Ishikawa (cell line): ENCODE measurements at regions not wholly inside any gene's neighbourhood (a gene's known extent, or its start where the extent isn't known, plus 50 kb on each side); places are given as distances from the start of the nearest gene placed in this dataset.

Experiments
- CEBPB ChIP-seq: IDR thresholded peaks from 2 replicates; pipeline ENCODE4 v1.6.1; 2012
- CREB1 ChIP-seq: IDR thresholded peaks from 2 replicates; pipeline ENCODE4 v1.6.1; 2012; ENCODE audit warnings: low read depth
- EP300 ChIP-seq: IDR thresholded peaks from 2 replicates; pipeline ENCODE4 v1.6.1; 2012; ENCODE audit warnings: borderline replicate concordance
- FOXM1 ChIP-seq: IDR thresholded peaks from 2 replicates; pipeline ENCODE4 v1.6.1; 2012; ENCODE audit warnings: low read depth, borderline replicate concordance
- MAX ChIP-seq: IDR thresholded peaks from 2 replicates; pipeline ENCODE4 v1.6.1; 2012
- NFIC ChIP-seq: IDR thresholded peaks from 2 replicates; pipeline ENCODE4 v1.6.1; 2012
- RAD21 ChIP-seq: IDR thresholded peaks from 2 replicates; pipeline ENCODE4 v1.6.1; 2012; ENCODE audit warnings: low read depth
- REST ChIP-seq: IDR thresholded peaks from 2 replicates; pipeline ENCODE4 v1.6.1; 2012; ENCODE audit warnings: low read depth, mild to moderate bottlenecking
- TAF1 ChIP-seq: IDR thresholded peaks from 2 replicates; pipeline ENCODE4 v1.6.1; 2012; ENCODE audit warnings: low read depth, mild to moderate bottlenecking
- TCF12 ChIP-seq: IDR thresholded peaks from 2 replicates; pipeline ENCODE4 v1.6.1; 2012; ENCODE audit warnings: low read depth
- TEAD4 ChIP-seq: IDR thresholded peaks from 2 replicates; pipeline ENCODE4 v1.6.1; 2012
- USF1 ChIP-seq: IDR thresholded peaks from 2 replicates; pipeline ENCODE4 v1.6.1; 2012
- YY1 ChIP-seq: IDR thresholded peaks from 2 replicates; pipeline ENCODE4 v1.6.1; 2012; ENCODE audit warnings: low read depth
- ZBTB7A ChIP-seq: IDR thresholded peaks from 2 replicates; pipeline ENCODE4 v1.6.1; 2012; ENCODE audit warnings: low read depth

GRCh38 chr18:46296656-46297055 lies 192.5 kb downstream of the HAUS1 start:
- TF ChIP-seq NFIC (no peak), MAX (no peak), CEBPB (no peak), EP300 (no peak), TAF1 (no peak), CREB1 (no peak), TCF12 (no peak), RAD21 (no peak), FOXM1 (no peak), ZBTB7A (no peak), REST (no peak), TEAD4 (no peak), USF1 (no peak), YY1 (no peak)
